ENCODE measurements at regions not wholly inside any gene's neighbourhood (a gene's known extent, or its start where the extent isn't known, plus 50 kb on each side); places are given as distances from the start of the nearest gene placed in this dataset.

- no peak for DNase-seq (ENCODE audit: low read depth)
Observed at GRCh38 chr12:91851741-91852477, 293.7 kb downstream of the BTG1 start.

- DNase-seq (ENCODE audit: low read depth) = no peak
Observed at GRCh38 chr12:91846466-91847055, 299.1 kb downstream of the BTG1 start.

GRCh38 chr12:91845365-91845764 is 300.3 kb downstream of the BTG1 start:
- DNase-seq (ENCODE audit: low read depth) = no peak

GRCh38 chr12:91841822-91842221 is 303.8 kb downstream of the BTG1 start:
- no peak for DNase-seq (ENCODE audit: low read depth)

- no peak for DNase-seq (ENCODE audit: low read depth)
Observed at GRCh38 chr12:91836696-91837095, 308.9 kb downstream of the BTG1 start.

- no peak for DNase-seq (ENCODE audit: low read depth)
Observed at GRCh38 chr12:91836264-91836663, 309.4 kb downstream of the BTG1 start.

- no peak for DNase-seq (ENCODE audit: low read depth)
Observed at GRCh38 chr12:91835693-91836092, 310.0 kb downstream of the BTG1 start.

- DNase-seq (ENCODE audit: low read depth) = no peak
Observed at GRCh38 chr12:91833780-91834359, 311.8 kb downstream of the BTG1 start.

- DNase-seq (ENCODE audit: low read depth) = no peak
Observed at GRCh38 chr12:91825999-91826398, 319.6 kb downstream of the BTG1 start.

GRCh38 chr12:91824991-91825390 is 320.7 kb downstream of the BTG1 start:
- DNase-seq (ENCODE audit: low read depth) = no peak

GRCh38 chr12:91819132-91819447 is 326.6 kb downstream of the BTG1 start:
- DNase-seq (ENCODE audit: low read depth) = no peak

GRCh38 chr12:91818227-91819131 is 327.2 kb downstream of the BTG1 start:
- no peak for DNase-seq (ENCODE audit: low read depth)

GRCh38 chr12:91817517-91817916 is 328.1 kb downstream of the BTG1 start:
- DNase-seq (ENCODE audit: low read depth) = no peak

GRCh38 chr12:91813701-91814100 is 331.9 kb downstream of the BTG1 start:
- no peak for DNase-seq (ENCODE audit: low read depth)

GRCh38 chr12:91811481-91812287 is 334.0 kb downstream of the BTG1 start:
- DNase-seq (ENCODE audit: low read depth) = peak; percentile 47

GRCh38 chr12:91810531-91811451 is 334.9 kb downstream of the BTG1 start:
- DNase-seq (ENCODE audit: low read depth) = no peak

GRCh38 chr12:91810077-91810476 is 335.6 kb downstream of the BTG1 start:
- no peak for DNase-seq (ENCODE audit: low read depth)

- DNase-seq (ENCODE audit: low read depth) = no peak
Observed at GRCh38 chr12:91805031-91805430, 340.6 kb downstream of the BTG1 start.

GRCh38 chr12:91804533-91804932 is 341.1 kb downstream of the BTG1 start:
- no peak for DNase-seq (ENCODE audit: low read depth)

GRCh38 chr12:91801048-91801447 is 344.6 kb downstream of the BTG1 start:
- no peak for DNase-seq (ENCODE audit: low read depth)

GRCh38 chr12:91793676-91794075 is 352.0 kb downstream of the BTG1 start:
- no peak for DNase-seq (ENCODE audit: low read depth)
